GM21526 (cell line): ENCODE measurements at regions not wholly inside any gene's neighbourhood (a gene's known extent, or its start where the extent isn't known, plus 50 kb on each side); places are given as distances from the start of the nearest gene placed in this dataset.
"Not testable (repeated sequence)": the region's sequence is repeated elsewhere in the genome, so short reads cannot be mapped to it uniquely, and the experiment has no call there.

Experiments
- ATAC-seq: cut with Tn5 transposase; IDR thresholded peaks from one replicate; pipeline ENCODE4 v1.9.1; 2021; ENCODE audit warnings: moderate library complexity; ENCODE audit not compliant: unreplicated experiment, low FRiP score

DNA sequence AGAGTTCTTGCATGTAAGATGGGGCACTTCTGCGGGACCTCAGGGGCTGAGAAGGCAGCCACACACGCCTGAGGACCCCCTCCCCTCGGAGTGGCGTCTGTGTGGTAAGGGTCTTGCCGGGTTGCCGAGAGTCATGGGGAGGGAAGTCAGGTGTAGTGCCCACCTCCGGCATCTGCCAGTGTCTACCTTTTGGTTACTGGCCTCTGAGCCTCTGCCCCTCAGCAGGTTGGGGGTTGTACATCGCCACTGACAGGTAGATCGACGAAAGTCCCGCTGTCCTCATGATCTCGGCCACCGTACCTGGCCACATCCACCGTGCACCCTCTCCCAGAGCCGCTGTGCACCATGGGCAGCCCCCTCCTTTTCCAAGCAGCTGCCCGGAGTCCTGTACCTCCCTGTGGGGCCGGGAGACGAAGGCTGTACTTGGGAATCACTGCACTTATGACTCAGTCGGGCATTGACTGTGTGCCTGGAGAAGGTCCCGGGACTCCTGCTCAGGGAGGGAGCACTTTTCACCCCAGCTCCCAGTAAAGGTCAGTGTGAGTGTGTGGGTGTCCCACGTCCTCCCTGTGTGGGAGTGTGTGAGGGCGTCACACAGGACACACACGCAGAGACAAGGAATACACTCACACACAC is 332.4 kb upstream of the MYT1L start:
- no peak for ATAC-seq

DNA sequence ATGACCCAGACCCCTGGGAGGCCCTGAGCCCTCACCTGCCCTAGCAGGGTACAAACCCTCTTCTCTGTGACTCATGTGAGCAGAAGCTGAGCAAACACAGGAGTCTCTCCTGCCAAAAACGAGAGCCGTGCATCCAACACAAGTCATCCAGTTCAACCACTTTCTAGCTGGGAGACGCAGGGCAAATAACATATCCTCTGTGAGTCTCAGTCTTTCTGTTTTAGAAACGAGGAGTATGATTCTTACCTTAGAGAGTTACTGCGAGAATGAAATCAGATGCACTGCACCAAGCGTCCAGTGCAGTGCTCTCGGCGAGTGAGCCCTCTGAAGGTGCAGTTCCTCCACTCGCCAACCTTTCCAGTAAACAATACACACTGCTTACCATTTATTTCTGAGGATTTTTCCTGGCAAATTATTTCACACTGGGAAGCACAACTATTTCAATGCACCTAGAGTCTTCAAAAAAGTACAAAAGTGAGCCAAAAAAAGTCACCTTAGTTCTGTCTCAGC is 331.8 kb upstream of the MYT1L start:
- no peak for ATAC-seq

DNA sequence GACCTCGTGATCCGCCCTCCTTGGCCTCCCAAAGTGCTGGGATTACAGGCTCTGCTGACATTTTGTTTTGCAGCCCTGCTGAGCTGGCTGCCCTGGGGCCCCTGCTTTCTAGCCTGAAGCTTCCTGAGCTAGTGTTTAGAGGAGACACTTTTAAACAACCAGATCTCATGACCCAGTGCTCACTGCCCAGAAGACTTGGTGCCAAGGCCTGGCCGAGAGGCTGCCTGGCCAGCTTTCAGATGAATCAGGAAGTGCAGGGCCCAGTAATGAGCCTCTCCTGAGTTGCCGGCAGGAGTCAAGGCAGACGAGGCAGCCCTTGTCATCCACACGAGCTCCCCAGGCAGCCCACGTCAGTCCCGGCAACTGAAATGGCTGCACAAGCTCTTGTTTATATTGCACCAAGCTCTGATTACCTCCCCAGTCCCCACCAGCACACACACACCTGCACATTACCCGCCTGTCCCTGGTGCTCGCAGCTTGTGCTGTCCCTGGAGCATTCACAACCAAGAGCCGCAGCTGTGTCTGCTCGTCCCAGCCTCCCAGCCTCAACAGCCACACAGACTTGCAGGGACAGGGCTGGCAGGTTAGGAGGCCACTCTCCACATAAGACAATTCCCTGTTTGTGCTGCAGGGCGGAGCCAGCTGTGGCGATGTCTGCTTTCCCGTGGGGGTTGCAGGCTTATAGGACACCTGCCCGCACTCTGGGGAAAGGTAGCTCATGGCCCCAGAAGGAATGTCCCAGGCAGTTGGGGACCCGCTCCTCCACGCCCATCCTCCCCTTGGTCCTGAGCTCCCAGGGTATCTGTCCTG is 331.2 kb upstream of the MYT1L start:
- no peak for ATAC-seq

DNA sequence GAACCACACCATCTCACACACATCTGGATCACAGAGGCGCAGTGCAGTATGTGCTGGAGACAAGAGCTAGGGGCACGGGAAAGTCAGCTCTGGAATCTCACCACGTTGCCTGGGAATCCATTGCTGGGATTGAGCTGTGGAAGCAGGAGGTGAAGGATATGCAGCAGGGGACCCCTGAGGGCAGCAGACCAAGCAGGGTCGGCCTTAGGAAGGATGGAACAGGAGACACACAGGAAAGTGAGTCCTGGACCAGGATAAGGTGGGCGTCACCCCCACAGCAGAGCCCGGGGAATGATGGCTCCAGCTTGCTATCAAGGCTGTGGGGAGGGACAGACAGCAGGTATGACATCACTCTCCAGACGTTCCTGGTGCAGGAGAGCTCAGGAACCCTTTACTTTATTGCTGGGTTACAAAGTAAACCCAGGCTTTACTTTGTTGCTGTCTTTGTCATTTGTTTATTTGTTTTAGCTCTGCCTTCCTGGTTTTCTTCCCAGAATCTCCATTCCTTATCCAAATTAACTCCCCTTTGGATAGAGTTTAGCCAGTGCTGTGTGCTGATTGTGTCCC is 329.8 kb upstream of the MYT1L start:
- no peak for ATAC-seq

DNA sequence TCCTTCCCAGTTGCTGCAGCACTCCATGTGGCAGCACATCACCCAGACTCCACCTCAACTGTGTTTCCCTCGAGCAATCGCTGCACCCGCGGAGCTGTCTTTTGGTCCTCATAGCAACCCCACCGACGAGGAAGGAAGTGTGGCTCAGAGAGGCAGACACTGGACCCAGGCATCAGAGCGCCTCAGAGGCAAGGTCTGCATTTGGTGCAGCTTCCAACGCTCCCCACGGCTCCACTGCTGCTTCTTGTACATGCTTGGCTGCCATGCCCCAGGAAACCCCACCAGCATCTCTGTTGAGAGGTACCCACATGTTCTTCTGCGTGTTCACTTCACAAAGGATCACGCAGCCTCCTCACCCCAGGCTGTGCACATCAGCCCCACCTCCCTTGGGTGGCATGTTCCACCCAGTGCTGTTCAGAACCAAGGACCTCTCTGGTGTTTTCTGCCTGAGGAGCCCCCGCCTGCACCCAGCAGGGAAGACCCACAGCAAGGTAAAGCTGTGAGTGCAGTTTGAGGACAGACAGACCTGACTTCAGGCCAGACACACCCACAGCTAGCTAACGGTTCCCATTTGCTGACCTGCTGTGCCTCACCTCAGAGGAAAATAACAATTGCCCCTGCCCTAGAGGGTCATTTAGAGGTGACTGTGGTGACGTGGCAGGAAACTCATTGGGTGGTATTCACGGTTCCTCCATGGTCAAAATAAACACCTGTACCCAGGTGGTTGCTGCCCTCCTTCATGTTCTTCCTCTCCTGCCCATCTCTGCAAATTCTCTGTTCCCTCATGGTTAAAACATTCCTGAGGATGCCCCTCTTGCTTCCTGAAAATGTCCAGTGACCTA is 326.3 kb upstream of the MYT1L start:
- ATAC-seq: no peak

DNA sequence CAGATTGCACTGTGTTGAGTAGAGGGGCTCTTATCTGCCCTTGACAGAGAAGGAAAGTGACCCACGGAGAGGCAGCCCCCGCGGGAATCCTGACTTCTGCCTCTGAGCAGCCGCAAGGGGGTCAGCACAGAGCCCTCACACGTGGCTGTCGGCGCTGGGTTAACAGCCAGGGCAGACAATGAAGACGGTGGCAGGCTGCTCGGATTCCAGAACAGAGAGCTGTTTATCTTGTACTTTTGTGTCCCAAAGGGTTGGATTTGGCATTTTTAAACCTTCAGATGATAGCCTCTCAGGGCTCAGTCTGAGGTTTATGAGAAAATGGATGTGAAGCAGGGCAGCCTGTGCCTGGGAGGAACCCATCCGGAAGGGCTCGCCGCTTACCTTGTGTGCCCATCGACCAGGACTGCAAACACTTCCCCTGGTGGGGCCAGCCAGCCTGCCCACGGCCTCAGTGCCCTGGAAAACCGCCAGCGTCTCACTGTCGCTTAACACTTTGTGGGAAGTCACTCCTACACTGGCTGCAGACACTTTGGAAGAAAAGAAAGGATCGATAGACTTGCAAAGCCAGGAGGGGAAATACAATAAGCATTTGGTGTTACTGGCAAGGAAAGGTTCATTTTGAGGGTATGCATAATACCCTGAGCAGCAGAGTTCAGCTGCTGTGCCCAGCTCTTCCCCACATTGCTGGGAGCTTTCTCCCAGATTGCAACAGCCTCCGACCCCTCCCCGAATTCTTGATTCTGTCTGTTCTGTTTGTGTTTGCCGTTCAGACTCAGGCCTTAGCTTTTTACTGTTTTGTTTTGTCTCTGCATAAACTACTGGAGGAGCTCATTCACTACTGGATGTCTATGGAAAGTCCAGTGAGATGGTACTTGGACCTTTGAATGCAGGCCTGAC is 325.3 kb upstream of the MYT1L start:
- ATAC-seq: no peak

DNA sequence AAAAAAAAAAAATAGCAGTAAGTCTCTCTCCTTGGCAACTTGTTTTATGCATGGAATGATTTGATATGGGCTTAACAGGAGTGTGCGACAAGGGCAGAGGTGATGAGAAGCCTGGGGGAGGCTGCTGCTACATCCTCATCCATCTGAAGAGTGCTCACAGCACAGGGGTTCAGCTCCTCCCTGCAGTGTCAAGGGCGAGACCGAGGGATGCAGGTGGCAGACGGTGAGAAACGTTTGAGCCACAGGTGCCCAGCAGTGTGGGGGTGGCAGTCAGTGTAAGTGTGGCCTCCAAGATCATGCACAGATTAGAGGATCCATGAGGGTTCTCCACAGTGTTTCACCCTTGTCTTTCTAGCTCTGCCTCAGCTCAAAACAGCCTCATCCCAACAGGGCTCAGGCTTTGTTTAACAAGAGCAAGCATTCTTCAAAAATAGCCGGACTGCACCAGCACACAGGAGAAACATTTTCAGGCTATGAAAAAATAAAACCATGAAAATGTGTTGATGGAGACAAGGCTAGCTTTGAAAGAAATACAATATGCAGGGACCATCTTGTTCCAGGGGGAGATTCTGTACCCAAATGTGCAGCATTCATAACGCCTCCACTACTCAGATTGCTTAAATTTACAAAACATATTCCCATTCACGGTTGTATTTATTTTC is 324.5 kb upstream of the MYT1L start:
- no peak for ATAC-seq

DNA sequence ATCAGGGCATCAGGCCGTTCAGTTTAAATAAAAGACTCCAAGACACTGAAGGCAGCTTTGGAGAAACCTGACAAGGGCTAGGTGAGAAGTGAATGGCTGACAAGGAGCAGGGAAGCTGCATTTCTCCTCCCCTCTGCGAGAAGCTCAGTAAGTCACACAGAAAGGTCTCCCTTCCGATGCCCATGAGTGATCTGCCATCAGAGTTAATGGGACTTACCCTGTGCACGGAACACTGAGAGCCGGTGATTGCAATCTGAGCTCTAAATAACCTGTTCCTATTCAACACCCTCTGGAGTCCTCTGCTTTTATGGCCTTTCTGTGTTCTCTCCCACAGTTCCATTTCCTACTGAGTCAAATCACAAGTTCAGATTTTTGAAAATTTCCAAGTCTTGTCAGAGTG is 322.2 kb upstream of the MYT1L start:
- no peak for ATAC-seq

DNA sequence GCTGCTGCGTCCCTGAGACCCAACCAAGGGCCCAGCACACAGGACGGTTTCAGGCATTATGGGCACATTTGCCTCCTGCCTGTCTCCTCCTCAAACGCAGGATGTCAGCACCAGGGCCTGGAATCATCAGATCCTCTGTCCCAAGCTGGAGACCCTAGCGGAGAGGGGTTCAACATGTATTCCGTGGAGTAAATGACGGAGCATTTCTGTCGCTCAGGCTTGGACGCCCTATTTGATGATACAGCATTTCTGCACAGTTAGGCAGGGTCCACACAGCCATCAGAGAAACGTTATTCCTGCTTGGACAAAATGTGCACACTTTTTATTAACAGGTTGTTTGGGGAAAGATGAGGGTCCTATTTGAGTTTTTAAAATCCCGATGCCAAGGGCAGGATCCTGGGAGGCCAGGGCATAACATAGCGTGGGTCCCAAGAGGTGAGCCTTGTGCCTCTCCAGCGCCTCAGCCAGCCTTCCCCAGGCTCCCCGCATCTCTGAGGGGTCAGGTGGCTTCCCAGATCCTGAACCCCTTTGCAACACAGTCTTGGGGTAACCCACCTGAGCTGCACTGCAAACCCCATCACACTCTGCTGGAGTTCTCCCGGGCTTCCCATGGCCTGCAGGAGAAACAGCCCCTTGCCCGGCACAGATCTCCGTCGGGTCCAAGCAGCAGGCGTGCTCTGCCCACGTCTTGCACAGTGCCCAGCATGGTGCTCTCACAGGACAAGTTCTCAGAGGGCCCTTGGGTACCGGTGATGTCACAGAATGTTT is 319.7 kb upstream of the MYT1L start:
- ATAC-seq: no peak

DNA sequence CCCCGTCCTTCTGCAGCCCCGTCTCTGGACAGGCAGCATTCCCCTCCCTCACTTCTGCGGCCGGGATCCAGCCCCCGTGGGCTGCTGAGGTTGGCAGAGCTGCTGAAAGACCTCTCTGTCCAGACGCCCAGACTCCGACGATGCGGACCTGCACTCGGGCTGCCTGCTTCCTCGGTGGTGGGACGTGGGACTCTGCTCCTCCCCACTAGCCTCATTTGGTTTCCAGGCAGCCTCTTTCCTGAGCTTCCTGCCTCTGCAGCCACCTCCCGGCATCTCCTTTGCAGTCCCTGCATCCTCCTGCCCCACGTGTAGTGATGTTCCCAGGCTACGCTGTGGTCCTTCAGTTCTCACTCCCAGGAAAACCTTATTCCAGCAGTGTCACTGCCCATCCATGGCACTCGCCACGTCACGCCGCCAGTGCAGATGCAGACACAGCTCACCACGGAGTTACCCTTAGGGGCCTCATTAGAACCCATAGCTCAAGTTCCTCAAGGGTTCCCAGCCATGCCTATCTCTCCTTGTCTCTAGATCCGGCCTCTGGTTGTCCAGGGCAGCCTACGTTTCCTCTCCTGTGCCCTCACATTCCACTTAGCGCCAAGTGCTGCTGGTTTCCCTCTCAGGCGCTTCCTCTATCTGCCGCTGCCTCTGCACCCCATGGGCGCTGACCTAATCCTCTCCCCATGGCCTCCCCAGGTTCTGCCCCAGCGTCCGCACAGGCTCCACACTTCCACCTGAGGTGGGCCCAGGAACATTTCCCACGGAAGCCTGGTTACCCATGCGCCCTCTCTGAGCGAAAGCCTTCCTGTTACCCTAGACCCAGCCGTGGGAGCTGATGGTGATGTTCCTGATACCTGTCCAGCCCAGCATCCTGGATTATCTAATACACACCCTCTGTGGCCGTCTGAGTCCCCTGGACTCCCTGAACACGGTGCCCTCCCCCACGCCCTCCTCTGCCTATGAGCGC is 318.3 kb upstream of the MYT1L start:
- ATAC-seq: no peak

DNA sequence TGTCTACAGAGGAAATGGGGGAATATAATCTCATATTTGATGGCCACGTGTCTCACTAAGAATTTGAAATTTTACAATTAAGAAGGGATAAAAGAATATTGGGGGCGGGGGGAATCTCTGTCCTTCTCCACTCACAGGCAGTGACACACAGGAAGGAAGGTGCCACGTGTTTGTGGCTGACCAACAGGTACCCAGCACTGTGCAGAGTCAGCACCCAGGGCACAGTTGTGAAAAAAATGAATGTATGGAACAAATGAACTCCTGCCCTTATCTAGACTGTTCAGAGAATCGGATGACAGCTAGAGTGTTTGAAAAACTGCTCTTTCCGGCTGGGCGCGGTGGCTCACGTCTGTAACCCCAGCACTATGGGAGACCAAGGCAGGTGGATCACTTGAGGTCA is 317.0 kb upstream of the MYT1L start:
- no peak for ATAC-seq

DNA sequence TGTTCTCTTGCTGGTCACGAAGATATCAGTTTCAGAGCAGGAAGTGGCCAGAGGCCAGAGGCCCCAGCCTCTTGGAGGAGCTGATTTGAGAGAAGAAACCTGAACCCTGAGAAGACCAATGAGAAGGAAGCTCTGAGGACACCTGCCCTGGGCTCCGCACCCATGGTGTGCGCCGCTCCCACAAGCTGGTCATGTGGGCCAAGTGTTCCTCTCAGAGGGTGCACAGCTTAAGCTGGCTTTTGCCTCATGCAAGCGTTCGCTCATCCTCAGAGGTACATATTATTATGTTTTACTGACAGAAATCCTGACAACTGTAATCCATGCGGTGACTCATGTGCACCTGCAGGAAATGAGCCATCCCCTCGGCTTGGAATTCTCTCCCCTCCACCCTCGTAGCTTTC is 316.1 kb upstream of the MYT1L start:
- no peak for ATAC-seq

DNA sequence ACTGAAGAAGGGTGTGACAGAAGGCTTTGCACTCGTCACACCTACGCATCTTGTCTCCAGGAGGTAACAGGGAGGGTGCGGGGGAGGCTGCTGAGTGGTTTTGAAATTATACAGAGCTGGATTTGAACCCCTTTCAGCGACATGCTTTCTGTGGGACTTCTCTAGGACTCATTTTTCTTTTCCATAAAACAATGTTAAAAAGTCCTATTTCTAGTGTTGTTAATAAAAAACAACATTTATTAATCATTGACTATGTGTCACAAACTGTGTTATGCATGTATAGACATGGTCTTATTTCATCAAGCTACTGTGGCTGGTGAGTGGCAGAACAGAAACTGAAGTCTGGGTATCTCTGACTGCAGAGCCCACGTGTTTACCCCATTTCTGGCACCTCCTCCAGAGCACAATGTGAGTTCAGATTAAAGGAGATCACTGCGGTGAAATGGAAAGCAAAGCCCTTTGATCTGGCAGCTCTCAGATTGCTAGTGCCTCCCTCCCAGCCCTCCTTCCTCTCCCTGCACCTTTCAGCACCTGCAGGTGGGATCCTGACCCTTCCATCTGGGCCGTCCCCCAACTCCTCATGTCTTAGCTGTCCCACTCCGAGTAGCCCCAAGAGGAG is 315.5 kb upstream of the MYT1L start:
- no peak for ATAC-seq

DNA sequence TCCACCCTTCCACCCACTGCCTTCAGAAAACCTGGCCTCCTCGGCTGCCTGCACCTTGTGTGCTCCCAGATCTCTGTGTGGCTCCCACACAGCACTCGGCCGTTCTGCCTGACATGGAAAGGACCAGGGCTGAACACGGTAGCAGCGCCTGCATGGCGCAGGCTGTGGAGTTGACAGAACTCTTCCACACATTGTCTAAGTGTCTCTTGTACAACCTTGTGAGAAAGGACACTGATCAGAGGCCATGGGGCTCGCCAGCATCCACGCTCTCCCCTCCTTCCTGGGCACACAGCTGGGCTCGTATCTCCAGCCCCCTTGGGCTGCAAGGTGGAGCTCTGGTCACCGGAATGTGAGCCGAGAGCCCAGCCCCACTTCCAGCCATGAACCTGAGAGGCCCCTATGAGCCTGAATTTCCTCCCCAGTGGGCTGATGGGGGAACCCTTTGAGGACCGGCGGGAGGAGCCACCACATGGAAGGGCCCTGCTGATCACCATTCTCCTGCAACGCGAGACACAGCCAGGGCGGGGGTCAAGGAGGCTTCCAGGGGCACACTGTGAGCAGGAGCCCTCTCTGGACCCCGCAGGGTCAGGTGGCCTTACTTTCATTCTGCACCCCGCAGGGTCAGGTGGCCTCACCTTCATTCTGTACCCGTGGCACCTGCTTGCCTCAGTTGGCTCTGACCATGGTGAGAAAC is 314.2 kb upstream of the MYT1L start:
- ATAC-seq: no peak

DNA sequence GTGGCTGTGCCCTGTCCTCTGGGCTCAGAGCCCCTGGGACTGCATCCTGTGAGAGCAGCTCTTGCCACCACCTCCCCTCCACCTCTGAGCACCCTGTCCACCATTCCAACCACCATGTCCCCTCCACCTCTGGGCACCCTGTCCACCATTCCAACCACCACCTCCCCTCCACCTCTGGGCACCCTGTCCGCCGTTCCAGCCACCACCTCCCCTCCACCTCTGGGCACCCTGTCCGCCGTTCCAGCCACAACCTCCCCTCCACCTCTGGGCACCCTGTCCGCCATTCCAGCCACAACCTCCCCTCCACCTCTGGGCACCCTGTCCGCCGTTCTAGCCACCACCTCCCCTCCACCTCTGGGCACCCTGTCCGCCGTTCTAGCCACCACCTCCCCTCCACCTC is 313.7 kb upstream of the MYT1L start:
- not testable (repeated sequence) for ATAC-seq

DNA sequence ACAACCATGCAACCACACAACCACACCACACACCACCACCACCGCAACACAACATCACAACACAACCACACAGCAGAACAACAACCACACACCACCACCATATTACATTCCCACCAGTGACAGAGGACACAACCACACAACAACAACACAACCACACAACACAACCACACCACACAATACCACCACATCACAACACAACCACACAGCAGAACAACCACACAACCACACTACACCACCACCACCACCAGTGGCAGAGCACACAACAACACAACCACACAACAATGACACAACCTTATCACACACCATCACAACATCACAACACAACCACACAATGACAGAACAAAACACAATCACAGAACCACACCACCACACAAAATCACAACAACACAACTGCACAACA is 313.0 kb upstream of the MYT1L start:
- ATAC-seq: no peak
